LoVo (cell line): ENCODE measurements at regions not wholly inside any gene's neighbourhood (a gene's known extent, or its start where the extent isn't known, plus 50 kb on each side); places are given as distances from the start of the nearest gene placed in this dataset.
"Not testable (repeated sequence)": the region's sequence is repeated elsewhere in the genome, so short reads cannot be mapped to it uniquely, and the experiment has no call there.

ENCODE experiments used
- DNase-seq: peaks from one replicate; pipeline ENCODE4 v3.0.0-alpha.2; 2016; ENCODE audit warnings: low spot score

DNA sequence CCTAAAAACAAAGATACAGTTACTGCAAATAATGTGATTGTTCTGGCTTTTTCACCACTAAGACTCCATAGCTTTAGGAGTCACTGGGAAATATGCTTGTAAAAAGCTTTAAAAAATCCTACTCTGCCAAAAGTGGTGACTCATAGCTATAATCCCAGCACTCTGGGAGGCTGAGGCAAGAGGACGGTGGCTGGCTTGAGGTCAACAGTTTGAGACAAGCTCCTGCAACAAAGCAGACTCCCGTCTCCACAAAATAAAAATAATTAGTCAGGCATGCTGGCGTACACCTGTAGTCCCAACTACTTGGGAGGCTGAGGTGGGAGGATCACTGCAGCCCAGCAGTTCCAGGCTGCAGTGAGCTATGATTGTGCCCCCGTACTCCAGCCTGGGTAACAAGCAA is 406.4 kb downstream of the HTR1A start:
- DNase-seq: peak; percentile 7

DNA sequence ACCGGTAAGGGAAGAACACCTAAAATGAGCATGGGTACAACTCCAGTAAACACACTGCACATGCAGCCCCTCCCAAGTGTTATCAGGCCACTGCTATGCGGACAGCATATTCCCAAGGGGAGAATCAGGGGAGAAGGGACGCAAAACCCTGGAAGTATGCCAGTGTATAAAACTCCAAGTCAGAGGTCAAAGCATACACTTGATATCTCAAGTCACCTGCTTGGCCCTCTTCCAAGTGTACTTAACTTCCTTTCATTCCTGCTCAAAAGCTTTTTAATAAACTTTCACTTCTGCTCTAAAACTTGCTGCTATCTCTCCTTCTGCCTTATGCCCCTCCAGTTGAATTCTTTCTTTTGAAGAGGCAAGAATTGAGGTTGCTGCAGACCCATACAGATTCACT is 408.1 kb downstream of the HTR1A start:
- DNase-seq: no peak

DNA sequence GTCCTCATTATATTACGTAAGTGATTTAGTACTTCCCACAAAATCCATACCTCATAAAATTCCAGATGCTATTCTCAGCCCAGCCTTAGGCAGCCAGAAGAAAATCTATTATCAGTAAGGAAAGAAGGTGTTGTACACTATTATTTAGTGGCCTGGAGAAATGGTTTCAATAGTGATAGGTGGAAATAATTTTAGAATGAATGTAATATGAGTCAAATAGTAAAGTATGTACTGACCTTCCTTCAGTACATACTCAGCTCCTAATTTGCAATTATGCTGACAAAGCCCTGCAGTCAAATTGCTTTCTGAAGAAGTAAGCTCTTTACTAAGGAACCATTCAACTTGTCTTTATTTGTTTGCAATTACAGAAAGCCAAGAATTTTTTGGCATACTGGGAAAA is 409.2 kb downstream of the HTR1A start:
- no peak for DNase-seq

DNA sequence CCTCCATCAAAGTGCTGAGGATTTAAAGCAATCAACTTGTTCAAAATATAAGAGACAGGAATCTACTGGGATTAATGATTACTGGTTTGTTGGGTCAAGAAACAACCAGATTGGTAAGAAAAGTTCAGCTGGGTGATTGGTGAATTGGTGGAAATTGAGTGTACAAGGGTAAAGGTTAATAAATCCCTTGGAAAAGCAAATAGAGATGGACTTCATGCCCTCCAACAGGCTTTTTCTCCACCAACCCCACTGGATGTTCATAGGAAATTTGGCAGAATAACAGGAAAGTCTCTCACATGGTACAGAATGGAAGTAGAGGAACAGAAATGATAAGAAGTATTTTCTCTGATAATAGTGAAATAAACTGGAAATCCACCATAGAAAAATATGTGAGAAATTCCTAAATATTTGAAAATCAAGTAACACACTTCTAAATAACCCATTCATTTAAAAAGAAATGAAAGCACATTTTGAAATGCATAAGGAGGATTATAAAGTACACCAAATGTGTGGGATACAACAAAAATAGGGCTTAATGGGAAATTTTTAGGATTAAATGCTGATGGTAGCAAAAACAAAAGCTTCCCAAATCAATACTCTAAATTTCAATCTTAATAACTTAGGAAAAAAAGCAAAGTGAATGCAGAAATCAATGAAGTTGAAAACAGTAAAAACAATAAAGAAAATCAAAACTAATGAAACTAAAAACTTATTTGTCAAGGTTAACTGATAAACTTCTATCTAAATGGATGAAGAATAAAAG is 426.2 kb downstream of the HTR1A start:
- DNase-seq: no peak

DNA sequence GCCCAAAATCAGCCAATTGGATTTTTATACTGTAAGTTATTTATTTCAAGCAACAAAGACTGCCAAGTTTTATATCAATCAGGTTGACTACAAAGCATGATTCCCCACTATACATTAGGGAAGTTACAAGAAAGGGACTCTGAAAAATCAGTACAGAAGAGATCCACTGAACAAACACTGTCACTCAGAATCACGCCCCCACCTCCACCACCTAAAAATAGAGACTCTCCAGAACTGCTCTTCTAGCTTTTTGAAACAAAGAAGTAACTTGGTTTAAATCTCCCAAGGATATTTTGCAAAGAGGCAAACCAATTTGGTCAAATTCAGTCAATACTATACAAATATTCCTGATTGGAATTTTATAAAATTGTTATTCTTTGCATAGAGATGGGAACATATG is 438.0 kb downstream of the HTR1A start:
- no peak for DNase-seq

DNA sequence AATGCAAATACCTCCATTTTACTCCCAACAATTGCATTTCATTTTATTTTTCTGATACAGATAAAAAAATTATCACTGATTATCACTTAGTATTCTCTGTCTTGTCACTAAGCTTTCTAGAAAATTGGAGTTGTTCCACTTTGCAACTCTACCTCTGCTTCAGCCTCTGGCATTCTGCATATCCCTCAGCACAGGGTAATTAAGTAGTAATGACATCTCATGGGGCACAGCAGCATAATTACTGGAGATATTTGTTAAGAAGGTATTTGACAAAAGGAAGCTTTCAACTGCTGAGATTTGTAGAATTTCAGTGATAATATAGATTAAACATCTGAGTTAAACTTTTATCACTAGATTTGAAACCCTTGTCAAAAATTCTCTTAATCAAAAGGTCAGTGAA is 446.2 kb downstream of the HTR1A start:
- no peak for DNase-seq

DNA sequence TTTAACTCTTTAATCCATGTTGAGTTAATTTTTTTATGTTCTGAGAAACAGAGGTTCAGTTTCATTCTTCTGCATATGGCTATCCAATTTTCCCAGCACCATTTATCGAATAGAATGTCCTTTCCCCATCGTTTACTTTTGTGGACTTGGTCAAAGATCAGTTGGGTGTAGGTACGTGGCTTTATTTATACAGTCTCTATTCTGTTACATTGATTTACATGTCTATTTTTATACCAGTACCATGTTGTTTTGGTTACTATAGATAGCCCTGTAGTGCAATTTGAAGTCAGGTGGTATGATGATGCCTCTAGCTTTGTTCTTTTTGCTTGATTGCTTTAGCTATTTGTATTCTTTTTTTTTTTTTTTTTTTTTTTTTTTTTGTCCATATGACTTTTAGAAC is 462.0 kb downstream of the HTR1A start:
- no peak for DNase-seq

DNA sequence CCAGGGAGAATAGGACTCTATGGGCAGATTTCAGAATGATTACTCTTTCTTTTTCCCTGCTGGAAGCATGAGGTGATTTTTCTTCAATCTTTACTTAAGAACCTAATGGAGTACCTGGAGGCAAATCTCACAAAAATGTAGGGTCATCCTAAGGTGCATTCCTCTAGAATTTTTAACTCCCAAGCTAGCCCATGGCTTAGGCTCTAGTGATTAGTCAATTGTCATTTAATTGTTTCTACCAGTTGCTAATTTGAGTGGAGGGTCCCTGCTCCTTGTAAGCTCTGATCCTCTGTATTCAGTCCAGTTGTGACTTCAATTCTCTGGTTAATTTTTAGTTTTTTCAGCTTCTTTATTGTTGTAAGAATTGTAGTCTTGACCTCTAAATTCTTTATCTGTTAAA is 467.0 kb downstream of the HTR1A start:
- no peak for DNase-seq

DNA sequence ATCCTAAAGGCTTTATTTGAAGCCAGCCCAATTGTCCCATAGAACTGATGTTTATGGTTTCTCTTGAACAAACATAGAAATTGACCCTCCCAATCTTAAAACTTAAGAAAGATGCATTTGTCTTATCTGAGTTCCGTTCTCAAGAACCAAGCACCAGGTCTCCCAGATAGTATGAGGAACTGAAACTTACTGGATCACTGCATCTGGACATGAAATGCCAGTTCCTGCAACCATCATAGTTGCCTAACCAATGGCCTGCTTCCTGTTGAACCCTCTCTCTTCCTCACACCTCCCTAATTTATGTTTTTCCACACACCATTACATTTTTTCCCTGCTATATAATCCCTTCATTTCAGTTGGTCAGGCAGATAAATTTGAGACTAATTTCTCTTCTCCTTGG is 478.9 kb downstream of the HTR1A start:
- no peak for DNase-seq

DNA sequence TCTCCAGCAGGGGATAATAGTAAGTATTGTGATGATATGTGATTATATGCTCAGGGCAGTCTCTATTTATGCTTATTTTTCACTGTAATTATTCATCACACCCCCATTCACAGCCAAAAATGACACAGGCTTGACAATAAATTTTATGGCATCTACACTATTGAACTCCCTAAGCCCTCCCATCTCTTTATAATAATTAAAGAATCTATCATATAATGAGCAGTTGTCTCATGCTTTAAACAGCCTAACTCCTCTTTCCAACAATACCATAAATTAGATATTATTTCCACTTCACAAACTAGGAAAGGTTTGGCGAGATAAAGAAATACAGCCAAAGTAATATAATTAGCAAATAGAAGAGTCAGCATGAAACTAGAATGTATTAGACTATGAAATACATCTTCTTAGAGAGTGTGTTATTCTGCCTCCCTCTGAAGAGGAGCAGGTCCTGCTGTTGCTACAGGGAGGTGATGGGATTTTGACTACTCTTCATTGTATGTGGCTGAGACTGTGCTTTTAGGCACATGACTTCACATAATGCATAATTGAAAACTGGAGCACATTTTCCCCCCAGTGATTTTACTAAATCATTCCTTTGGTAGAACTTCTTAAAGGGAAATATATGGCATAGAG is 488.8 kb downstream of the HTR1A start:
- DNase-seq: no peak

DNA sequence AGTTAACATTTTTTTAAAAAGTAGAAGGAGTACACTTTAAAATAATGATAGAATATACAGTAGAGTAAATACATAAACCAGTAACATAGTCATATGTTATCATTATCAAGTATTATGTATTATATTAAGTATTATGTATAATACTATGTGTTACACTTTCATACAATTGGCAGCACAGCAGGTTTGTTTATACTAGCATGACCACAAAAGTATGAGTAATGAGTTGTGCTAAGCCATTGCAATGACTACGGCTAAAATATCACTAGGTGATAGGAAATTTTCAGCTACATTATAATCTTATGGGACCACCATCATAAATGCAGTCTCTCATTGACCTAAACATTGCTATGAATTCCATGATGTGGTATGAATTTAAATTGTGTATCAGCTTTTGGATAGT is 506.0 kb downstream of the HTR1A start:
- no peak for DNase-seq

DNA sequence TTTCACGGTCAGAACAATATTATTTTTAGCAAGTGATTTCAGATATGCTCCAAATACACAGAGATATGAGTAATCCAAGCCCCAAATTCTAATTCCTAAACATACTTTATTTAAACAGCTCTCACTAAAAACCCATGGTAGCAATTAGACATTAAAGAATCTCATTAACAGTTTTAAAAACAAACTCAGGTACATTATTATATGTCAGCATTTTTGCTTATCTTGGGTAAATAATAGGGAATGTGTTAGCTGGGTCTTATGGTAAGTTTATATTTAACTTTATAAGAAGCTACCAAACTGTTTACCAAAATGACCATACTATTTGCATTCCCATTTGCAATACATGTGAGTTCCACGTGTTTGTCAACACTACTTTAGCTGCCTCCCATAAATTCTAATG is 511.1 kb downstream of the HTR1A start:
- no peak for DNase-seq

DNA sequence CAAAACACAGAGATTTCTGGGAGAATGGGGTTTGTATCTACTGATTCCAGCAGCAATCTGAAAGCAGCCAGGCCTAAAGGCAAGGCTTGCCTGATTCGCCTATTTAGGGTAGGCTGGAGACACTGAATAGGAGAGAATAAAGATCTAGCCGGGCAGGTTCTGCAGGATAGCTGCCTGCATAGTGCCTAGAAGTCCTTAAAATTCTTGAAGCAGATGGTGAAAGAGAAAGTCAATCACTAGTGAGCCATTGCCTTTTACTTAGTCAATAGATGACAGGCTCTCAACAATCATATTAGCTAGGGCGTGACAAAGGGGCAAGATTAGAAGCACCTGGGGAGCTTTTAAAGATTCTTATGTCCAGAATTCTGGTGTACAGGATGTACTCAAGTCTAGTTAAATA is 522.7 kb downstream of the HTR1A start:
- no peak for DNase-seq

DNA sequence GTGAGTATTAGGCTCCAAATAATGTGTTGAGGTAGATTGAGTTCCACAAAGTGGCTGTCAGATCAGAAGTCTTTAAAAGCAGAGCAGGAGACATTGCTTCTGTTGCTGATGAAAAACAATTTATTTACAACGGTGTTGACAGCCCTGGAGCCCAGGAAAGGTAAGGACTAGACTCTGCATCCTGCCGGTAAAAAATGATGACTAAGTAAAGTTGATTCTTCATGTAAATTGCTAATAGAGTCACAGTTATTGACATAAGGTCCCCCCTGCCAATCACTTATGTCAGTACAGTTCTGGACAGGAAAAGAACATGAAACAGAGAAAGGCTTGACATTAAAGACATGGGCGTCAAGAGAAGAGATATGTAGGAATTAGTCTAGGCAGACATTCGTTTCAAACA is 552.5 kb downstream of the HTR1A start:
- no peak for DNase-seq

DNA sequence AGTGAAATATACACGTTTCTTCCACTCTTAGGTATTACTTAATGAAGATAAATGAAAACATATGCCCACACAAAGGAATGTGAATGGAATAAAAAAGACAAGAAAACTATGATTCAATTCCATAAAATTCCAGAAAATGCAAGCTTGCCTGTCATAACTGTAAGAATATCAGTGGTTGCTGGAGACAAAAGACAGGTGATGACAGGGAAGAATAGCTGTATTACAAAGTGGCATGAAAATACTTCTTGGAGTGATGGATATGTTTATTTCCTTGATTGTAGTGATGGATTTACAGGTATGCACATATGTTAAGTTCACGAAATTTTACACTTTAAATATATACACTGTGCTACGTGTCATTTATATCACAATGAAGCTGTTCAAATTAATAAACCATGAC is 553.3 kb downstream of the HTR1A start:
- DNase-seq: no peak

DNA sequence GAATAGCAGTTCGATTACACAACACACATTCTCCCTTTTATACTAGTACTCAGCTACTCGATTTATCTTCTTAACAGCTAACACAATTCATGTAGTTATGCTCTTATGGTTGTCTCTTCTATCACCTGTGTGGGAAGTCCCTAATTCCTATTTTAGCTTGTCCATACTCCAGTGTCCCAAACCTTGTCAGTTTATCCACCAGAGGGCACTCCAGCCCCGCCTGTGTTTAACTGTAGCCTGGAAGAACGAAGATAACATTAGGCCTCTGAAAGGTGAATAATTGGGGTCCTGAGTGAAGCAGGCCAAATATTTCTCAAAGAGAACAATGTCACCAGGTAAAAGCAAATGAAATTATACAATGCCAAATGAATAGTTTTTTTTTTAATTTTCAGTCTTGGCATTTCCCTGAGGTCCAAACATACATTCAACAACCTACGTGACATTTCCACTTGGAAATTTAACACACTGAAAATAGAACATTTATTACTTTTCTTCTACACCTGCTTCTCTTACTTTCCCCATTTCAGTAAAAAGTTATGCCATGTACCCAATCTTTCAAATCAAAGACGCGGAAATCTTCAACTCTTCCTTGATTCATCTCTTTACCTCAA is 560.7 kb downstream of the HTR1A start:
- peak; percentile 52 for DNase-seq

DNA sequence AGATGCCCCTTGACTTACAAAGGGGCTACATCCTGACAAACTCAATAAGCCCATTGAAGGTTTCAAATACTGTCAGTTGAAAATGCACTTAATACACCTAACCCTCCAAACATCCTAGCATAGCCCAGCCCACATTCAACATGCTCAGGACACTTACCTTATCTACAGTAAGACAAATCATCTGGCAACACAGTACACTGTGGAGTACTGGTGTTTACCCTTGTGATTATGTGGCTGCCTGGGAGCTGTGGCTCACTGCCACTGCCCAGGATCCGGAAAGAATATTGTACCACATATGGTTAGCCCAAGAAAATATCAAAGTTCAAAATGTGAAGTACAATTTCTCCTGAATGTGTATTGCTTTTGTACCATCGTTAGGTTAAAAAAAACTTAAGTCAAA is 562.2 kb downstream of the HTR1A start:
- no peak for DNase-seq

DNA sequence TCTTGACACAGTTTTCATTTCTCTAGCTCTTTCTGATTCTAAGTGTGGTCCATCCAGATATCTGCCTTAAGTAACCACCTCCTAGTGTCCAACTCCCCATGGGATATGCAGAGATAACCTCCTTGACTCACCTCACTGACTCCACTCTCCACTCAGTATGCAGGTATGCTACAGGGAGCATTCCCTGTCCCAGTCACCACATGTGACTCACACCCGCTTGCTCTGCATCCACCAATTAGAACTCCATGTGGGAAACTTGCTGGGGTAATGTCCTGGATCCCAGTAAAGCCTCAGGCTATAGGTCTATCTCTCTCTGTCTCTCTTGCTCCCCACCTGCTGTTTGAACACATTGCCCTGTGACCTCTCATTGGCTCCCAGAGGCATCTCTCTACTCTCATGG is 563.9 kb downstream of the HTR1A start:
- no peak for DNase-seq

DNA sequence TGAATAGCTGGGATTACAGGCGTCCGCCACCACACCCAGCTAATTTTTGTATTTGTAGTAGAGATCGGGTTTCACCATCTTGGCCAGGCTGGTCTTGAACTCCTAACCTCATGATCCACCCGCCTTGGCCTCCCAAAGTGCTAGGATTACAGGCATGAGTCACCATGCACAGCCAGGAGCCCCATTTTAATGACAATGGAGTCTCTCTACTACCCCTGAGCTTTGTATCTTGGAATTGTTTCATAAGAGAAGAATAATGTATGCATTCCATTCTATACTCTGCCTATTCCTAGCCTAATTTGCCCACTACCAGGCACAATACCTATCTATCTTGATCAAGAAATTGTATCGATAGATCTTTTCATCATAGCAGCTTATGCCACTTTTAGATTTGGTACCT is 574.1 kb downstream of the HTR1A start:
- not testable (repeated sequence) for DNase-seq

DNA sequence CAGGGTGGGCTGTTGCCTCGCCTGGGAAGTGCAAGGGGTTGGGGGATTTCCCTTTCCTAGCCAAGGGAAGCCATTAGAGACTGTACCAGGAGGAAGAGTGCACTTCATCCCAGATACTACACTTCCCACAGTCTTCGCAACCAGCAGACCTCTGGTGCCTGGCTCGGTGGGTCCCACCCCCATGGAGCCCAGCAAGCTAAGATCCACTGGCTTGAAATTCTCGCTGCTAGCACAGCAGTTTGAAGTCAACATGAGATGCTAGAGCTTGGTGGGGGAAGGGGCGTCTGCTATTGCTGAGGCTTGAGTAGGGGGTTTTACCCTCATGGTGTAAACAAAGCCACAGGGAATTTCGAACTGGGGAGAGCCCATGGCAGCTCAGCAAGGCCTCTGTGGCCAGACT is 586.4 kb downstream of the HTR1A start:
- no peak for DNase-seq

DNA sequence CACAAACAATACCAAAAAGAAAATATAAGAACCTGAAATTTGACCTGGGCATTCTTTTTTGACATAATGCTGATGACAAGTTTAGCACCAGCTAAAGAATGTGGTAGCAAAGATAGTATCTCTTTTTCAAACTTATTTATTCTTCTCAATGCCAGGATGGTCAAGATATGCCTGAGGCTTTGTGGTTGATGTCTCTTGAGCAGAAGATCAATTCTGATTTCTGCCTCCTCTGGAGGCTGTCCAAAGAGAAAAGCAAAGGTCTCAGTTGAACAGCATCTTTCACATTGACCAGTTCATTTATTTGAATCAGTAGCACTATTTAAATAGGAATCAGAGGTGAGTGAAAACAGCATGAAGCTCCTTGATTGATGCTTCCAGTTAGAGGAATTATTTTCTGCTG is 588.2 kb downstream of the HTR1A start:
- no peak for DNase-seq

DNA sequence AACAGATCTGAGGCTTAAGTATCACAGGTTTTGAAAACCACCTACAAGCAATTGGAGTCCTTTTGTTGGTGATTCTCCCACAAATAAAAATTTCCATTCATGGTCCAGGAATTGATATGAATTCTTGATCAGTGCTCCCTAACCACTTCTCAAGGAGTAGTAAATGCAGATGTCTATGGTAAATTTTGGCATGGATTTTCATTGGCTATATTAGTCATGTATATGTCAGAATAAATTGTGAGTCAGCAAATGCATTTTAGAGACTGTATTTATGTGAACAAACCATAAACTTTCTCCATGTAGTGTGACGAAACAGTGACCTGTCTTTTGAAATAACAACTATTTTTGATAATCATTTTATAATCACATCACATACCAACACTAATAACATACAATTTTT is 611.1 kb downstream of the HTR1A start:
- no peak for DNase-seq

DNA sequence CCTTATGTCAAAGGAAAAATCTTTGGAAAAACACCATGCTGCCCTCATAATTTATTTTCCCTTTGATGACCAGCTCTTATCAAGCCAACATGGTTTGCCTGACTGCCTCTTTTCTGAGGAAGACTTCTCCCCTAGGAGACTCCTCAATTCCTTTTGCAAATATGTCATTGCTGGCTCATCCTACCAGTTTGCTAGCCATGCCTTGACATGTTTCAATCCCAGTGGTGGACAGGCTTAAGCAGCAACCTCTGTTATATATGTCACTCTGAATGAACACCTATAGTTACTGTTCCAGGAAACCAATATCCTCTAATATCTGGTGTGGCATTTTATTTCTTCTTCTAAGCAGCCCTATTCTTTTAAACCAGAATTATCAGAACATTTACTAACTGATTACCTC is 615.8 kb downstream of the HTR1A start:
- no peak for DNase-seq

DNA sequence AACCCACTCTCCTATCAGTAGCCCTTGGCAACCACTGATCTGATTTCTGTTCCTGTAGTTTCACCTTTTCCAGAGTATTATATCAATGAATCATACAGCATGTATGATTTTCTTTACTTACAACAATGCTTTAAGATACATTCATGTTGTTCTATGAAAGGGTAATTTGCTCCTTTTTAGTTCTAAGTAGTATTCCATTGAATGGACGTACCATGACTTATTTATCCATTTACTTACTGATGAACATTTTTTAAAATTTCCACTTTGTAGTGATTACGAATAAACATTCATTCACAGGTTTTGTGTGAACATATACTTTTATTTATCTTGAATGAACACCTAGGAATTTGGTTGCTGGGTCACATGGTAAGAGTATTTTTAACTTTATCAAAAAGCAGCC is 620.8 kb downstream of the HTR1A start:
- no peak for DNase-seq
